SK-N-MC (cell line): ENCODE measurements at regions not wholly inside any gene's neighbourhood (a gene's known extent, or its start where the extent isn't known, plus 50 kb on each side); places are given as distances from the start of the nearest gene placed in this dataset.

ENCODE experiments used
- DNase-seq: peaks from one replicate; pipeline ENCODE4 v3.0.0-alpha.2; 2011; ENCODE audit warnings: low read depth, low spot score
- H3K27ac ChIP-seq: fragments of 200-600 bp; sonication (generic); 2 replicates; pipeline ENCODE4 v1.5.1; 2016; ENCODE audit warnings: mixed run types
- H3K36me3 ChIP-seq: fragments of 200-600 bp; sonication (generic); 2 replicates; pipeline ENCODE4 v1.6.1; 2017; ENCODE audit warnings: antibody characterized with exemption, low read length, mixed read lengths; ENCODE audit not compliant: insufficient read depth
- H3K4me3 ChIP-seq: fragments of 200-600 bp; sonication (generic); 2 replicates; pipeline ENCODE4 v1.5.1; 2016
- H3K9ac ChIP-seq: fragments of 200-600 bp; sonication (generic); 2 replicates; pipeline ENCODE4 v1.8.0; 2017; ENCODE audit warnings: mixed run types, mixed read lengths; ENCODE audit not compliant: insufficient read length
- H3K9me3 ChIP-seq: fragments of 200-600 bp; sonication (generic); 2 replicates; pipeline ENCODE4 v1.6.1; 2017; ENCODE audit warnings: low read depth, mild to moderate bottlenecking, antibody characterized with exemption, low read length, moderate library complexity, mixed read lengths
- EZH2 ChIP-seq: fragments of 200-600 bp; sonication (generic); IDR thresholded peaks from one replicate; pipeline ENCODE4 v1.6.1; 2017; ENCODE audit warnings: antibody characterized with exemption
- FOXP2 ChIP-seq: optimal IDR thresholded peaks from 2 replicates; pipeline ENCODE3; 2011; ENCODE audit warnings: mild to moderate bottlenecking, moderate library complexity; ENCODE audit not compliant: insufficient read depth; ENCODE audit errors: extremely low read length, control extremely low read depth
- POLR2AphosphoS5 ChIP-seq: IDR thresholded peaks from 2 replicates; pipeline ENCODE4 v1.6.1; 2012; ENCODE audit warnings: mild to moderate bottlenecking, low read depth, low read length, borderline replicate concordance

- H3K9ac ChIP-seq = no peak overlapping the region
- TF ChIP-seq POLR2AphosphoS5 = no peak
- no peak for TF ChIP-seq EZH2
- no peak for TF ChIP-seq FOXP2
- no peaks in the 10 kb centered on the region for H3K9me3 ChIP-seq
- H3K36me3 ChIP-seq = no peaks in the 10 kb centered on the region
- H3K27ac ChIP-seq = no peak overlapping the region
- no peak for DNase-seq
- no peak overlapping the region for H3K4me3 ChIP-seq
Measured at GRCh38 chr14:97385727-97386126, 588.5 kb downstream of the VRK1 start.

DNA sequence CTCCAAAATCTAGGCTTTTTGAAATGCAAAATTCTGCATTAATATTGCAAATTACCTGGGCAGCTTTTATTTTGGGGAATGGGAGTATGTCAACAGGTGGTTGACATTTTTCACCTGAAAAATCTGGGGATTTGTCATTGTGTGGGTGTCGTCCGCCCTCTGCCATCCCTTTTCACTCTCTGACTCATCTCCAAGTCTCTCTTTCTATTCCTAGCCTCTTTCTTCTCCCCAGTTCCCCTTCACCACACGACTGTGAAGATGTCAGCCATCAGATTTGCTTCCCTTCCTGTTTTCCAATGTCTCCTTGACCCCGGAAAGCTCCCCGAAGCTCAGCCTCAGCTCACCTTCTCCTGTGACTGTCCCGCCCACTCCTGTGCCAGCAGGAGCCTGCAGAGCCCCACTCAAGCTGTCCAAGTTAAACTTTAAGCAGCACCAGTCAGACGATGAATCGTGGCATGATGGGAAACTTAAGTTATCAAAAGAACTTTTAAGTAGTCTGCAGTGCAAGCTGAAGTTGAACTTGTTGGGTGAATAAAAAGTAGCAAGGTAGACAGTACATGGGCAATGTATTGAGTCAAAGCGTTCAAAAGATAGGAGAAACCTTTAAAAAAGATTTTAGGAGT lies 590.2 kb downstream of the VRK1 start:
- DNase-seq = no peak
- H3K36me3 ChIP-seq = no peaks in the 10 kb centered on the region
- no peak overlapping the region for H3K4me3 ChIP-seq
- TF ChIP-seq EZH2 (no peak), FOXP2 (no peak), POLR2AphosphoS5 (no peak)
- H3K27ac ChIP-seq = no peak overlapping the region
- no peaks in the 10 kb centered on the region for H3K9me3 ChIP-seq
- H3K9ac ChIP-seq = no peak overlapping the region

DNA sequence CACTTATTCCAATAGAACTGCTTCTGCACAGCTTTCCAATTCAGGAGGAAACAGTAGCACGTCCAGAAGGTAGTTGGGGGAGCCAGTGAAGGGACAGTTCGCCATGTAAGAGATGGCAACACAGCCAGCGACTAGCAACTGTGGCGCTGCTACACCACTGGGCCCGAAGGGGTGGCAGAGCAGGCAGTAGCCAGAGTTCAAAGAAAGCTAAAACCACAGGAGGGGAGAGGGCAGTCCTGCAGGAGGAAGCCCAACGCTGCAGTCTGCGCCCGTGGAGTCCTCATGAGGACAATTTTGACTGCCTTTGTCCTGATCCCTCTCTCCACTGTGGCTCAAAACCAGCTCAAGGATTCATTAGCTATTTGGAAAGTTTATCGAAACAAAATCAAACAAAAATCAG lies 591.2 kb downstream of the VRK1 start:
- Histone ChIP-seq H3K9me3 (no peaks in the 10 kb centered on the region), H3K36me3 (no peaks in the 10 kb centered on the region), H3K27ac (no peak overlapping the region), H3K4me3 (no peak overlapping the region), H3K9ac (no peak overlapping the region)
- DNase-seq = no peak
- TF ChIP-seq EZH2 (no peak), FOXP2 (no peak), POLR2AphosphoS5 (no peak)

GRCh38 chr14:97390096-97390724 lies 593.0 kb downstream of the VRK1 start:
- Histone ChIP-seq H3K27ac (no peak overlapping the region), H3K9ac (no peak overlapping the region), H3K4me3 (no peak overlapping the region), H3K36me3 (no peaks in the 10 kb centered on the region), H3K9me3 (no peaks in the 10 kb centered on the region)
- no peak for DNase-seq
- no peak for TF ChIP-seq EZH2
- no peak for TF ChIP-seq FOXP2
- TF ChIP-seq POLR2AphosphoS5 = no peak

GRCh38 chr14:97393244-97393643 lies 596.1 kb downstream of the VRK1 start:
- Histone ChIP-seq H3K36me3 (no peaks in the 10 kb centered on the region), H3K4me3 (no peak overlapping the region), H3K9ac (no peak overlapping the region), H3K9me3 (no peaks in the 10 kb centered on the region), H3K27ac (no peak overlapping the region)
- no peak for DNase-seq
- no peak for TF ChIP-seq FOXP2
- no peak for TF ChIP-seq EZH2
- no peak for TF ChIP-seq POLR2AphosphoS5

GRCh38 chr14:97395068-97395467 lies 597.9 kb downstream of the VRK1 start:
- no peak for TF ChIP-seq POLR2AphosphoS5
- TF ChIP-seq FOXP2 = no peak
- no peak for TF ChIP-seq EZH2
- DNase-seq = no peak
- Histone ChIP-seq H3K4me3 (no peak overlapping the region), H3K9me3 (no peaks in the 10 kb centered on the region), H3K27ac (no peak overlapping the region), H3K9ac (no peak overlapping the region), H3K36me3 (no peaks in the 10 kb centered on the region)

DNA sequence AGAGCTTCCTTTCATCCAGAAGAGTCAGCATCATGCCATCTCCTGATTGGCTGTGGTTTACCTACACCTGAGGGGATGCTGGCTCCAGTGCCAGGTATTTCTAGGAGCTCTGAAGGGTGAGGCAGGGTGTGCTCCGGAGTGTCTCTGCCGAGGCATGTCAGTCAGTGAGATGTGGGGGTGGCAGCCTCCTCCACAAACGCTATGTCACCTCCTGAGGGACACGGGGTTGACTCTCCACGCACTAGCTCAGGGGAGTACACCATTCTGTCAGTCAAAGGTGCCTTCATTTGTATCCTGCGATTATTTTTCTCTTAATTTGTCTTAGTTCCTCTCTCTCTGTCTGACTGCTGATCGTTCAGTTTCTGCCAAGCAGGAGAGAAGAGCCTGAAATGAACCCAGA lies 604.5 kb downstream of the VRK1 start:
- no peak overlapping the region for H3K4me3 ChIP-seq

DNA sequence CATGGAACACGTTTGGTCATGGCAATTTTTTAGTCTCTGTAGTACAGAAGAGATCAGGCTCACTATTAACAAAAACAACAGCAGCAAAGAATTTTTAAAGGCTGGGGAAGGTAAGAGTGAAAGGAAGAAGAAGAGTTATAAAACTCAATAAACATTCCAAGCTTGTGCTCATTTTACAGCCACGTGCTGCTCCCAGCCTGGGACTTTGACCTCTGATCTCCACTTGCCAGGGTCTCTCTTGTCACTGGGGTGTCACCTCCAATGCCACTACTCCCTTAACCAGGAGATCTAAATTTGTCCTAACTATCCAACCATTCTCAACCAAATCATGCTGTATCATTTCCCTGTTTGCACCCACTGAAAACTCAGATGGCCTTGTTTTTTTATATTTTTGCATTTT lies 605.1 kb downstream of the VRK1 start:
- no peak for DNase-seq
- Histone ChIP-seq H3K4me3 (no peak overlapping the region), H3K9me3 (no peaks in the 10 kb centered on the region), H3K36me3 (no peaks in the 10 kb centered on the region), H3K9ac (no peak overlapping the region), H3K27ac (no peak overlapping the region)
- no peak for TF ChIP-seq POLR2AphosphoS5
- TF ChIP-seq FOXP2 = no peak
- TF ChIP-seq EZH2 = no peak

More for the DNA sequence above, 604.5 kb downstream of the VRK1 start:
- no peak overlapping the region for H3K27ac ChIP-seq
- H3K9ac ChIP-seq = no peak overlapping the region
- H3K9me3 ChIP-seq = no peaks in the 10 kb centered on the region
- no peak for TF ChIP-seq POLR2AphosphoS5
- TF ChIP-seq FOXP2 = no peak
- TF ChIP-seq EZH2 = no peak
- no peaks in the 10 kb centered on the region for H3K36me3 ChIP-seq
- no peak for DNase-seq
